ENCODE measurements at regions not wholly inside any gene's neighbourhood (a gene's known extent, or its start where the extent isn't known, plus 50 kb on each side); places are given as distances from the start of the nearest gene placed in this dataset.

- no peak for TF ChIP-seq POLR2A (IDR thresholded peaks at IDR 0.05)
- TF ChIP-seq CTCF (IDR thresholded peaks at IDR 0.05): no peak
Measured at GRCh38 chr5:124668353-124669299, 77.8 kb downstream of the ZNF608 start.

Measured in right lobe of liver (tissue), 4 donors.